Brain microvascular endothelial cell (primary cell): ENCODE measurements at regions not wholly inside any gene's neighbourhood (a gene's known extent, or its start where the extent isn't known, plus 50 kb on each side); places are given as distances from the start of the nearest gene placed in this dataset.

Experiments
- DNase-seq: peaks from one replicate; pipeline ENCODE4 v3.0.0-alpha.2; 2020
- H3K27ac ChIP-seq: fragments of 250-450 bp; sonication (Bioruptor Pico); 2 replicates; pipeline ENCODE4 v1.5.1; 2020; ENCODE audit warnings: mild to moderate bottlenecking, moderate library complexity
- H3K27me3 ChIP-seq: fragments of 250-450 bp; sonication (Bioruptor Pico); replicated peaks from 2 replicates; pipeline ENCODE4 v1.5.1; 2020; ENCODE audit warnings: mild to moderate bottlenecking
- H3K36me3 ChIP-seq: fragments of 250-450 bp; sonication (Bioruptor Pico); replicated peaks from 2 replicates; pipeline ENCODE4 v1.5.1; 2020; ENCODE audit warnings: mild to moderate bottlenecking
- H3K4me3 ChIP-seq: 2 replicates; pipeline ENCODE4 v1.5.1; 2011; ENCODE audit warnings: low read depth, mild to moderate bottlenecking, control low read depth, low read length, moderate library complexity
- in situ Hi-C: cut with HindIII; loops from 2 replicates; pipeline ENCODE4 v1.10.0; 2017; ENCODE audit warnings: low sequenced_read_pairs, low pct_ligation_motif_present
- TF ChIP-seq, protein P1 (sequence below): IDR thresholded peaks from 2 replicates; pipeline ENCODE4 v1.5.1; 2011; ENCODE audit warnings: low read depth, mild to moderate bottlenecking, moderate library complexity, low read length, control low read depth, inconsistent platforms; ENCODE audit errors: missing control alignments

DNA sequence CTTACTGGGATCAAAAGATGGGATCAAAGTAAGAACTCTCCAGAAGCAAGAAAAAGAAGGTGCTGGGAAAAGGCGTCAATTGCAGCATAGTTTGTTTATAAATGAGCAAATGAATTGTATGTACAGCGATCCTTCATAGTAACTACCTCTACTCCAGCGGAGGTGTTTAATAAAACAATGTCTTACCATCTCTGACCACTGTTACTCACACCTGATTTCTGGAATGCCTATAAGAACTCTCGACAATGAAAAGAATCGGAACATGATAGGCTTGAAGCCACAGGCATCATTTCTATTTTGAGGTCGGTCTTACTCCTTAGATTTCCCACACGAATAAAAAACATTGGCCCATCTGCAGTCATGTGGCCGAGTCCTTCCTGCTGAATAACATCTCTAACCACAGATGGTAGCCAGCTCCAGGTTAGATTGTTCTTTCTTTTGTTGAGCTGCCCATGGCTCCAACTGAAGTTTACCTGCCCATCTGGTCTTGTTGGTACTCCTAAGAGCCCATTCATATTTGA is 67.6 kb downstream of the CLDN34 start:
- Histone ChIP-seq H3K36me3 (no peaks in the 10 kb centered on the region), H3K27ac (no peak overlapping the region), H3K27me3 (no peaks in the 10 kb centered on the region), H3K4me3 (no peak overlapping the region)
- TF ChIP-seq, protein P1, sequence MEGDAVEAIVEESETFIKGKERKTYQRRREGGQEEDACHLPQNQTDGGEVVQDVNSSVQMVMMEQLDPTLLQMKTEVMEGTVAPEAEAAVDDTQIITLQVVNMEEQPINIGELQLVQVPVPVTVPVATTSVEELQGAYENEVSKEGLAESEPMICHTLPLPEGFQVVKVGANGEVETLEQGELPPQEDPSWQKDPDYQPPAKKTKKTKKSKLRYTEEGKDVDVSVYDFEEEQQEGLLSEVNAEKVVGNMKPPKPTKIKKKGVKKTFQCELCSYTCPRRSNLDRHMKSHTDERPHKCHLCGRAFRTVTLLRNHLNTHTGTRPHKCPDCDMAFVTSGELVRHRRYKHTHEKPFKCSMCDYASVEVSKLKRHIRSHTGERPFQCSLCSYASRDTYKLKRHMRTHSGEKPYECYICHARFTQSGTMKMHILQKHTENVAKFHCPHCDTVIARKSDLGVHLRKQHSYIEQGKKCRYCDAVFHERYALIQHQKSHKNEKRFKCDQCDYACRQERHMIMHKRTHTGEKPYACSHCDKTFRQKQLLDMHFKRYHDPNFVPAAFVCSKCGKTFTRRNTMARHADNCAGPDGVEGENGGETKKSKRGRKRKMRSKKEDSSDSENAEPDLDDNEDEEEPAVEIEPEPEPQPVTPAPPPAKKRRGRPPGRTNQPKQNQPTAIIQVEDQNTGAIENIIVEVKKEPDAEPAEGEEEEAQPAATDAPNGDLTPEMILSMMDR = no peak
- DNase-seq = no peak
- in situ Hi-C loops = no loop called here

DNA sequence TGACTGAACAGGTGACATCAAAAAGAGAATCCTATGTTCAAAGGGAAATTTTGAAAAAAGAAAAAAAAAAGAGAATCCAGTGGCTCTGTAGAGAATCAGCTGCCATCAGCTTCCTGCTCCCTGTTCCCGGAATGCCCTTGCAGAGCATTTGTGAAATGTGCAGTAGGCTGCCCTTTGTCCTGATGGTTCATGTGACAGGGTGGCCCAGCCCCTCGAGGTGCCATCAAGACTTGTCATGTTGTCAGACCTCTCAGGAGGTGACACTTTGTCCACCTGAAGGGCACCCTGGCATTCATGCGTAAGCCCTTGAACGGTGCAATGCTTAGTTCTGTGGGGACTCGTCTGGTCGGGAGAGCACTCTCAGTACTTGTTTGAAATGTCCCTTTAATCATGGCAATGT is 71.4 kb downstream of the CLDN34 start:
- Histone ChIP-seq H3K36me3 (no peaks in the 10 kb centered on the region), H3K4me3 (no peak overlapping the region), H3K27ac (no peak overlapping the region), H3K27me3 (no peaks in the 10 kb centered on the region)
- TF ChIP-seq, protein P1 = no peak
- in situ Hi-C loops = no loop called here
- no peak for DNase-seq

DNA sequence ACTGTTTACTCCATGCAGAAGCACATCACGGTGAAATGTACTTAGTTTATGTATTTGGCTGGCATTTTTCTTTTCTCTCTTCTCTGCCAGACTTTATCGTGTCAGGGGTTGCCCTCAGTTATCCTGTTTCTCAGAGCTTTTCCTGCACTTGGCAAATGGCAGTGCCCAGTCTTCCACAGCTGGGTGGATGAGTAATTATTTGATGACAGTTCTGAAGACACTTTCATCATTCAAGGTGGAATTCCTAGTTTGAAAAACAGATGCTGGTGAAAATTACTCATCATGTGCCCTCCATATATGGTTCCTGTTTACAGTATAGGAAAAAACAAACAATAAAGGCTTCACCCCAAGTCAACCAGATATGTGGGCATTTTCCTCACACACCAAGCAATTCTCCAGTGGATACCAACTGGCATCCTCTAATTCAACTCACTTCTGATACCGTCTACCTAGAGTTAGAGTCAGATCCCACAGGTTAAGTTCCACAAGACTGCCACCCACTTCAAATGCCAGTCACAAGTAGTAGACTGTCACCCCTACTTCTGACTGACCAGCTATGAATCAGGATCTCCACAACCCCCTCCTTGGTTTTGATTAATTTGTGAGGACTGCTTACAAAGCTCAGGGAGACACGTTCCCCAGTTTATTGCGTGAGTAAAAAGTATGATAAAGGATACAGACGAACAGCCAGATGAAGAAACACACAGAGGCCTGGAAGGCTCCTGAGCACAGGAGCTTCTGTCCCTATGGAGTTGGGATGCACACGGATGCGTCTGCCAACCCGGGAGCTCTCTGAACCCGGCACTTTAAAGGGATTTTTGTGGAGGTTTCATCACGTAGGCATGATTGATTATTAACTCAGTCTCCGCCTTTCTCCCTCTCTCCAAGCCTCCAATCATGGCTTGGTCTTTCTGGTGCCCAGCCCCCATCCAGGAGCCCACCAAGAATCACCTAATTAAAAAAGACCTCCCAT is 72.9 kb downstream of the CLDN34 start:
- in situ Hi-C loops = no loop called here
- TF ChIP-seq, protein P1 = no peak
- no peaks in the 10 kb centered on the region for H3K27me3 ChIP-seq
- no peak for DNase-seq
- no peak overlapping the region for H3K4me3 ChIP-seq
- no peak overlapping the region for H3K27ac ChIP-seq
- no peaks in the 10 kb centered on the region for H3K36me3 ChIP-seq

DNA sequence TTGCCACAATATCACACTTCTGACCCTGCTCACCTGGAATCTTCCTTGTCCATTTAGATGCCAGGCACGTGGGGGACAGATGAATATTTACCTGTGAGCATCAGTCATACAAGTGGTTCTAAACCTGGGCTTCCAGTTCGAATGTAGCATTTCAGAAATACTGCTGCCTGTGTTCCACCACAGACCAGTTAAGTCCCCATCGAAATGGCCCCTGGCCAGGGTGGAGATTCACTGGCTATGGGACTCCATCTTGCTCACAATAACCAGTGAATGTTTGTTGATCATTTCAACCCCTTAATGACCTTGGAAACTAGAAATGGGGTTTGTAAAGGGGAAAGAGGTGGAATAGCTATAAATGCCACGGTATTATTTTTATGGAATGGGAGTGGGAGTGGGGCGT is 73.8 kb downstream of the CLDN34 start:
- Histone ChIP-seq H3K27me3 (no peaks in the 10 kb centered on the region), H3K27ac (no peak overlapping the region), H3K36me3 (no peaks in the 10 kb centered on the region), H3K4me3 (no peak overlapping the region)
- TF ChIP-seq, protein P1 = no peak
- in situ Hi-C loops = no loop called here
- no peak for DNase-seq

DNA sequence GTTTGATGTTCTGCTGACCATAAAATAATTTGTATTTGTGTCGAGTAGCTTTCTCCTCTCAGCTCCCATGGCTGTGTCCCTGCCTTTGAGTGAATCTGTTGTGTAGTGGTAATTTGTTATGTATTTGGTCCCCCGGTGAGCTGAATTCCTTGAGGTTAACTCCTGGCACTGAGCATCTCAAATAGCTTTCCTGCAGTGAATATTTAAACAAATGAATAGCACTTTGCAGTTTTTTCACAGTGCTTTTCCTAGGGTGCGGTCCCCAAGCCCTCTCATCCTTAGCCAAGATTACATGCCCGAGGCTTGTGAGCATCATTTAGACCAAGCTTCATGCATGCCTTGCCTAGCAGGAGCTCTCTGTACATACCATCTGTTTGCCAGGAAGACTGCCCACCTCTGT is 74.2 kb downstream of the CLDN34 start:
- no peak overlapping the region for H3K4me3 ChIP-seq
- no peaks in the 10 kb centered on the region for H3K27me3 ChIP-seq
- no peaks in the 10 kb centered on the region for H3K36me3 ChIP-seq
- TF ChIP-seq, protein P1 = no peak
- in situ Hi-C loops = no loop called here
- no peak for DNase-seq
- H3K27ac ChIP-seq = no peak overlapping the region

DNA sequence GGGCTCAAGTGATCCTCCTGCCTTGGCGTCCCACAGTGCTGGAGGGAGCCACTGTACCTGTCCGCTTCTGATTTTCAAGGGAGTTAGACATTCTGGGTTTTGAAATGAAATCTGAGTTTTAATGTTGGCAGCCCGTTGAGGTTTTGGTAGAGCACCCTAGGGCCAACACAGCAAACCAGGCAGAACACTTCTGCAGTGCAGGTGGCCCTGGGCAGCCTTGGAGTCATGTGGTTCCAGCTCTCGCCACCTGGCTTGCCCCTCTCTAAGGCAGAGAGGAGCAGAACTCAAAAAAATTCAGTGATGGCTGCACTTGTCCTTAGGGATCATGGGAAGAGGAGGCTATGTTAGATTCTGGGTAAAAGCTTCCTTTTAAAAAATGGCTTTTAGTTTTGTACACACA is 74.9 kb downstream of the CLDN34 start:
- H3K27ac ChIP-seq = no peak overlapping the region
- no peak for DNase-seq
- no peak overlapping the region for H3K4me3 ChIP-seq
- H3K27me3 ChIP-seq = no peaks in the 10 kb centered on the region
- no peaks in the 10 kb centered on the region for H3K36me3 ChIP-seq
- in situ Hi-C loops = no loop called here
- TF ChIP-seq, protein P1 = no peak
